ENCODE measurements at regions not wholly inside any gene's neighbourhood (a gene's known extent, or its start where the extent isn't known, plus 50 kb on each side); places are given as distances from the start of the nearest gene placed in this dataset.
"Not testable (repeated sequence)": the region's sequence is repeated elsewhere in the genome, so short reads cannot be mapped to it uniquely, and the experiment has no call there.

- Histone ChIP-seq H3K27ac (no peak overlapping the region), H4K20me1 (no peaks in the 10 kb centered on the region), H3K9me3 (replicated peaks in 1 of 11) (no peaks in the 10 kb centered on the region), H3K9ac (no peak overlapping the region), H3K4me1 (peaks cover 0 to 3% (median 0%) of the 10 kb centered on the region in 10 experiments; a peak in 1 of 20 replicates), H3K36me3 (no peaks in the 10 kb centered on the region), H3K4me3 (no peak overlapping the region), H3K27me3 (no peaks in the 10 kb centered on the region), H3K4me2 (no peak overlapping the region)
- TF ChIP-seq Cebpa-rat (IDR thresholded peaks at IDR 0.05) = no peak
Observed at GRCh38 chr2:53517406-53517805, 250.2 kb upstream of the CHAC2 start.

GRCh38 chr2:53516650-53517049, 251.0 kb upstream of the CHAC2 start:
- Histone ChIP-seq H3K4me2 (no peak overlapping the region), H3K27ac (no peak overlapping the region), H3K27me3 (no peaks in the 10 kb centered on the region), H4K20me1 (no peaks in the 10 kb centered on the region), H3K4me3 (no peak overlapping the region), H3K9ac (no peak overlapping the region), H3K36me3 (no peaks in the 10 kb centered on the region), H3K9me3 (replicated peaks in 1 of 11) (no peaks in the 10 kb centered on the region), H3K4me1 (peaks cover 0 to 3% (median 0%) of the 10 kb centered on the region in 10 experiments; a peak in 1 of 20 replicates)
- TF ChIP-seq Cebpa-rat (IDR thresholded peaks at IDR 0.05) = no peak

GRCh38 chr2:53515435-53516332, 251.9 kb upstream of the CHAC2 start:
- TF ChIP-seq Cebpa-rat (IDR thresholded peaks at IDR 0.05) = no peak
- Histone ChIP-seq H4K20me1 (no peaks in the 10 kb centered on the region), H3K4me3 (no peak overlapping the region), H3K27me3 (no peaks in the 10 kb centered on the region), H3K27ac (no peak overlapping the region), H3K9me3 (replicated peaks in 1 of 11) (no peaks in the 10 kb centered on the region), H3K36me3 (no peaks in the 10 kb centered on the region), H3K4me1 (peaks cover 0 to 3% (median 0%) of the 10 kb centered on the region in 10 experiments; a peak in 1 of 20 replicates), H3K4me2 (no peak overlapping the region), H3K9ac (no peak overlapping the region)

- Histone ChIP-seq H3K36me3 (no peaks in the 10 kb centered on the region), H3K4me1 (peaks cover 0 to 3% (median 0%) of the 10 kb centered on the region in 10 experiments; a peak in 1 of 20 replicates), H4K20me1 (no peaks in the 10 kb centered on the region), H3K4me3 (no peak overlapping the region), H3K9ac (no peak overlapping the region), H3K27me3 (no peaks in the 10 kb centered on the region), H3K4me2 (no peak overlapping the region), H3K27ac (no peak overlapping the region), H3K9me3 (replicated peaks in 1 of 11) (peaks cover 0 to 9% (median 0%) of the 10 kb centered on the region in 11 experiments; a peak in 3 of 22 replicates)
- TF ChIP-seq Cebpa-rat (IDR thresholded peaks at IDR 0.05) = no peak
Observed at GRCh38 chr2:53513167-53513666, 254.4 kb upstream of the CHAC2 start.

GRCh38 chr2:53512071-53512826, 255.4 kb upstream of the CHAC2 start:
- H3K9ac ChIP-seq = no peak overlapping the region
- no peaks in the 10 kb centered on the region for H3K36me3 ChIP-seq
- no peak for TF ChIP-seq Cebpa-rat (IDR thresholded peaks at IDR 0.05)
- H4K20me1 ChIP-seq = no peaks in the 10 kb centered on the region
- H3K27ac ChIP-seq = no peak overlapping the region
- H3K4me2 ChIP-seq = no peak overlapping the region
- peaks cover 0 to 3% (median 0%) of the 10 kb centered on the region in 10 experiments; a peak in 1 of 20 replicates for H3K4me1 ChIP-seq
- H3K4me3 ChIP-seq = no peak overlapping the region
- no peaks in the 10 kb centered on the region for H3K27me3 ChIP-seq
- H3K9me3 ChIP-seq (replicated peaks in 1 of 11) = peaks cover 0 to 9% (median 0%) of the 10 kb centered on the region in 11 experiments; a peak in 3 of 22 replicates

GRCh38 chr2:53511549-53511948, 256.1 kb upstream of the CHAC2 start:
- H3K27me3 ChIP-seq = no peaks in the 10 kb centered on the region
- H3K9me3 ChIP-seq (replicated peaks in 1 of 11) = peaks cover 0 to 9% (median 0%) of the 10 kb centered on the region in 11 experiments; a peak in 3 of 22 replicates
- no peaks in the 10 kb centered on the region for H4K20me1 ChIP-seq
- no peaks in the 10 kb centered on the region for H3K36me3 ChIP-seq
- no peak for TF ChIP-seq Cebpa-rat (IDR thresholded peaks at IDR 0.05)
- no peak overlapping the region for H3K4me3 ChIP-seq
- no peak overlapping the region for H3K27ac ChIP-seq
- no peak overlapping the region for H3K9ac ChIP-seq
- no peak overlapping the region for H3K4me2 ChIP-seq
- H3K4me1 ChIP-seq = peaks cover 0 to 3% (median 0%) of the 10 kb centered on the region in 10 experiments; a peak in 1 of 20 replicates

- Histone ChIP-seq H3K9ac (no peak overlapping the region), H3K4me2 (no peak overlapping the region), H3K4me3 (no peak overlapping the region), H3K27me3 (no peaks in the 10 kb centered on the region), H3K4me1 (no peaks in the 10 kb centered on the region), H4K20me1 (no peaks in the 10 kb centered on the region), H3K9me3 (replicated peaks in 1 of 11) (peaks cover 0 to 9% (median 0%) of the 10 kb centered on the region in 11 experiments; a peak in 3 of 22 replicates), H3K27ac (no peak overlapping the region), H3K36me3 (no peaks in the 10 kb centered on the region)
- no peak for TF ChIP-seq Cebpa-rat (IDR thresholded peaks at IDR 0.05)
Observed at GRCh38 chr2:53510401-53510800, 257.2 kb upstream of the CHAC2 start.

- no peaks in the 10 kb centered on the region for H3K36me3 ChIP-seq
- H3K4me1 ChIP-seq = no peaks in the 10 kb centered on the region
- H4K20me1 ChIP-seq = no peaks in the 10 kb centered on the region
- TF ChIP-seq Cebpa-rat (IDR thresholded peaks at IDR 0.05) = no peak
- no peak overlapping the region for H3K4me2 ChIP-seq
- no peak overlapping the region for H3K27ac ChIP-seq
- no peak overlapping the region for H3K9ac ChIP-seq
- H3K9me3 ChIP-seq (replicated peaks in 1 of 11) = peaks cover 0 to 9% (median 0%) of the 10 kb centered on the region in 11 experiments; a peak in 3 of 22 replicates
- no peaks in the 10 kb centered on the region for H3K27me3 ChIP-seq
- no peak overlapping the region for H3K4me3 ChIP-seq
Observed at GRCh38 chr2:53509831-53510388, 257.7 kb upstream of the CHAC2 start.

GRCh38 chr2:53508667-53509066, 258.9 kb upstream of the CHAC2 start:
- Histone ChIP-seq H3K27me3 (no peaks in the 10 kb centered on the region), H4K20me1 (no peaks in the 10 kb centered on the region), H3K27ac (no peak overlapping the region), H3K9me3 (replicated peaks in 1 of 11) (peaks cover 0 to 9% (median 0%) of the 10 kb centered on the region in 11 experiments; a peak in 3 of 22 replicates), H3K4me1 (no peaks in the 10 kb centered on the region), H3K4me2 (no peak overlapping the region), H3K36me3 (no peaks in the 10 kb centered on the region), H3K4me3 (no peak overlapping the region), H3K9ac (no peak overlapping the region)
- no peak for TF ChIP-seq Cebpa-rat (IDR thresholded peaks at IDR 0.05)

- not testable (repeated sequence) for H3K27me3 ChIP-seq
Observed at GRCh38 chr2:53507070-53507469, 260.5 kb upstream of the CHAC2 start.

More at GRCh38 chr2:53507070-53507469, 260.5 kb upstream of the CHAC2 start:
- not testable (repeated sequence) for H3K4me2 ChIP-seq; H3K9me3 ChIP-seq (replicated peaks in 1 of 11); H3K9ac ChIP-seq; H4K20me1 ChIP-seq; H3K36me3 ChIP-seq; H3K4me3 ChIP-seq; H3K27ac ChIP-seq; H3K4me1 ChIP-seq
